ENCODE measurements at regions not wholly inside any gene's neighbourhood (a gene's known extent, or its start where the extent isn't known, plus 50 kb on each side); places are given as distances from the start of the nearest gene placed in this dataset.

DNA sequence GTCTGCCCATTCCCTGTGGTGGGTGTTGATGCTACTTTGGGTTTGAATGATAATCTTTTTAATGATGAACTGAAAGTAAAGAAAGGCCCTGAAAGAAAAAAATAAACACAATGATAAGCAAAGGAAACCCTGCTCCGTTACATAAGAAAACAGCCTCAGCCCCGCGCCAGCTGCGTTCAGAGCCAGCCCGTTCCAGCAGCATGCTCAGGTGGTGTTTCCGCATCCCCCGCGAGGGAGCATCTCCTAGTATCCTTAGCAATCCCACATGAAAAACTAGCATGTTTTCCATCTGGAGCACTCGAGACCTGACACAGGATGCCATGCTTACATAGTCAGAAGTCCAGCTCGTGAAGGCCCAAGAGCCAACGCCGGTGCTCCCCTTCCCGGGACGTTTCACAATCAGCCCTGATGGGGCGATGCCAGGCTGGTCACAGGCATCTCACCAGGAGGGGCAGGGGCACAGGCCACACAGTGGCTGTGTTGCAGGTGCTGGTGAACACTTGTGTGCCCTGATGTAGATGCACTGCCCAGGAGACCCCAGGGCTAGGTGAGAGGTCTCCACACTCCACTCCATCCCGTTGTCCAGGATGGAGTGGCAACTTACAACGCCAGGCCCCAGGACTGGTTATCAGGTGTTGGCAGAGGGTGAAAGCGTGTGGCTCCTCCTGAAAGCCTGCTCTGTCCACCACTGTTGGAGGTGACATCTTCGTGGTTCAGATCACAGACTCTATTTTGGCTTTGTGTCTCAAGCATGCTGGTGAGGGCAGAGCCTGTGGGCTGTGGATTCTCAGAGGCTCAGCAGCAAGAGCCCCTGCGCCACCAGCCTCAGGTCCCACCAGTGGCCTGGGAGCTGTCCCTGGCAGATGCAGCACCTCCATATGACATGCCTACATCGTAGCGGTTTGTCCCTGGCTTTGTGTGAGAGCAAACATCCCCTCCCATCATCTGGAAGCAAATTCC lies 246.8 kb upstream of the IRX1 start:
- Mint-ChIP-seq H3K27ac (no peak overlapping the region), H3K4me1 (no peaks in the 10 kb centered on the region), H3K27me3 (no peaks in the 10 kb centered on the region), H3K4me3 (no peak overlapping the region), H3K9me3 (ENCODE audit: insufficient read depth) (peaks cover 7% of the 10 kb centered on the region)
- no peak overlapping the region for H2AFZ ChIP-seq (ENCODE audit: insufficient read depth, low read depth, low read length, poor library complexity, severe bottlenecking)
- H3K4me2 ChIP-seq (replicated peaks; ENCODE audit: low read depth, low read length, poor library complexity, severe bottlenecking): no peak overlapping the region
- no peak overlapping the region for H3K27ac ChIP-seq (ENCODE audit: low read length in 2 of 2)
- no peak for DNase-seq
- H4K20me1 ChIP-seq (ENCODE audit: control insufficient read depth, insufficient read depth, low read length, poor library complexity, severe bottlenecking): no peaks in the 10 kb centered on the region
- no peaks in the 10 kb centered on the region for H3K36me3 ChIP-seq (replicated peaks in 1 of 2; ENCODE audit: control extremely low read depth in 1 of 2, control insufficient read depth in 1 of 2, extremely low read depth in 1 of 2, insufficient read depth in 2 of 2, low read length in 1 of 2)
- 90% methylated on average over 19 of the region's 22 CpGs for WGBS (ENCODE audit: insufficient coverage)
- no peaks in the 10 kb centered on the region for H3K79me2 ChIP-seq (ENCODE audit: control insufficient read depth, insufficient read depth, low read length)
- no peaks in the 10 kb centered on the region for H3K27me3 ChIP-seq (replicated peaks in 1 of 4; ENCODE audit: control extremely low read depth in 1 of 4, control insufficient read depth in 3 of 4, insufficient read depth in 4 of 4, low read length in 3 of 4)
- intact Hi-C loops (cut with micrococcal nuclease): no loop called here
- no peak for TF ChIP-seq EZH2 (IDR thresholded peaks at IDR 0.05; ENCODE audit: borderline replicate concordance, insufficient read depth, low read depth, low read length, poor library complexity, severe bottlenecking)
- TF ChIP-seq CTCF (IDR thresholded peaks at IDR 0.05): no peak
- no peak overlapping the region for H3K4me3 ChIP-seq (ENCODE audit: control extremely low read depth in 1 of 5, extremely low read depth in 1 of 5, insufficient read depth in 1 of 5, low read depth in 2 of 5, low read length in 4 of 5)
- POLR2A ChIA-PET: no interaction called here
- no peaks in the 10 kb centered on the region for H3K4me1 ChIP-seq (ENCODE audit: control insufficient read depth in 2 of 2, insufficient read depth in 2 of 2, low read length in 2 of 2)
- no peak for ATAC-seq (ENCODE audit: low read depth)
- CTCF ChIA-PET: no interaction called here
- H3K9ac ChIP-seq (ENCODE audit: low read length): no peak overlapping the region
- peaks cover 0 to 41% (median 0%) of the 10 kb centered on the region in 3 donors for H3K9me3 ChIP-seq (ENCODE audit: control extremely low read depth in 1 of 3, control insufficient read depth in 2 of 3, insufficient read depth in 1 of 3, low read length in 2 of 3)

DNA sequence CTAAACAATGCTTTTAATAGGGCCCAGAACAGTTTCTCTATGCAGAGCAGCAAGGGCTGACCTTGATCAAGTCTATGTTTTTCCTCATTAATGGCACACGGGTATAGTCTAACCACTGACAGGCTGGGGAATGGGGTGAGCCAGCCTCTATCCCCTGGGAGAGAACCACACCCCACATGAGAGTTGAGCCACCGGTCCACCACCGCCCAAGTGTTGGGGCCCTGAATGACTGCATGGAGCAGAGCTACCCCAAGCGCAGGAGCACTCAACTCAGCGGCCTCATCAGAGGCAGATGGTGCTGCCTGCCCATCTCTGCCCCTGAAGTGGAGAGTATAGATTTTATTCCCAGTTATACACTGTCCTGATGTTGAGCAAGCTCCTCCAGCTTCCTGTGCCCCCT lies 247.9 kb upstream of the IRX1 start:
- Histone ChIP-seq H3K4me2 (replicated peaks; ENCODE audit: low read depth, low read length, poor library complexity, severe bottlenecking) (no peak overlapping the region), H2AFZ (ENCODE audit: insufficient read depth, low read depth, low read length, poor library complexity, severe bottlenecking) (no peak overlapping the region), H3K9me3 (ENCODE audit: control extremely low read depth in 1 of 3, control insufficient read depth in 2 of 3, insufficient read depth in 1 of 3, low read length in 2 of 3) (peaks cover 0 to 44% (median 0%) of the 10 kb centered on the region in 3 donors), H3K36me3 (replicated peaks in 1 of 2; ENCODE audit: control extremely low read depth in 1 of 2, control insufficient read depth in 1 of 2, extremely low read depth in 1 of 2, insufficient read depth in 2 of 2, low read length in 1 of 2) (no peaks in the 10 kb centered on the region), H4K20me1 (ENCODE audit: control insufficient read depth, insufficient read depth, low read length, poor library complexity, severe bottlenecking) (no peaks in the 10 kb centered on the region), H3K4me1 (ENCODE audit: control insufficient read depth in 2 of 2, insufficient read depth in 2 of 2, low read length in 2 of 2) (no peaks in the 10 kb centered on the region), H3K4me3 (ENCODE audit: control extremely low read depth in 1 of 5, extremely low read depth in 1 of 5, insufficient read depth in 1 of 5, low read depth in 2 of 5, low read length in 4 of 5) (no peak overlapping the region), H3K27ac (ENCODE audit: low read length in 2 of 2) (no peak overlapping the region), H3K9ac (ENCODE audit: low read length) (no peak overlapping the region), H3K27me3 (replicated peaks in 1 of 4; ENCODE audit: control extremely low read depth in 1 of 4, control insufficient read depth in 3 of 4, insufficient read depth in 4 of 4, low read length in 3 of 4) (no peaks in the 10 kb centered on the region), H3K79me2 (ENCODE audit: control insufficient read depth, insufficient read depth, low read length) (no peaks in the 10 kb centered on the region)
- ChIA-PET POLR2A (no interaction called here), CTCF (no interaction called here)
- H3K9me3 Mint-ChIP-seq (ENCODE audit: insufficient read depth): peaks cover 5% of the 10 kb centered on the region
- DNase-seq (no peak), ATAC-seq (ENCODE audit: low read depth) (no peak)
- no peak overlapping the region for H3K4me3 Mint-ChIP-seq
- TF ChIP-seq EZH2 (IDR thresholded peaks at IDR 0.05; ENCODE audit: borderline replicate concordance, insufficient read depth, low read depth, low read length, poor library complexity, severe bottlenecking) (no peak), CTCF (IDR thresholded peaks at IDR 0.05) (no peak)
- H3K27ac Mint-ChIP-seq: no peak overlapping the region
- 95% methylated on average over 3 of the region's 5 CpGs for WGBS (ENCODE audit: insufficient coverage)
- no peaks in the 10 kb centered on the region for H3K4me1 Mint-ChIP-seq
- no peaks in the 10 kb centered on the region for H3K27me3 Mint-ChIP-seq
- intact Hi-C loops (cut with micrococcal nuclease): no loop called here
